ENCODE measurements at regions not wholly inside any gene's neighbourhood (a gene's known extent, or its start where the extent isn't known, plus 50 kb on each side); places are given as distances from the start of the nearest gene placed in this dataset.

- no peak for DNase-seq
These were observed 336.1 kb downstream of the MFSD1 start for GRCh38 chr3:159137949-159138348.

- DNase-seq = no peak
These were observed 337.5 kb downstream of the MFSD1 start for GRCh38 chr3:159139326-159139725.

GRCh38 chr3:159144472-159144871 is 342.6 kb downstream of the MFSD1 start:
- no peak for DNase-seq

- no peak for DNase-seq
These were observed 343.0 kb downstream of the MFSD1 start for GRCh38 chr3:159144891-159145290.

- no peak for DNase-seq
These were observed 344.5 kb downstream of the MFSD1 start for GRCh38 chr3:159146392-159146791.

GRCh38 chr3:159146856-159147435 is 345.1 kb downstream of the MFSD1 start:
- DNase-seq = no peak

GRCh38 chr3:159147813-159148212 is 346.0 kb downstream of the MFSD1 start:
- DNase-seq = no peak

- no peak for DNase-seq
These were observed 346.6 kb downstream of the MFSD1 start for GRCh38 chr3:159148466-159148865.

GRCh38 chr3:159149131-159149530 is 347.3 kb downstream of the MFSD1 start:
- DNase-seq = no peak

GRCh38 chr3:159149633-159150032 is 347.8 kb downstream of the MFSD1 start:
- no peak for DNase-seq

GRCh38 chr3:159150180-159150579 is 348.3 kb downstream of the MFSD1 start:
- no peak for DNase-seq

GRCh38 chr3:159151130-159151529 is 349.3 kb downstream of the MFSD1 start:
- DNase-seq = no peak

- no peak for DNase-seq
These were observed 355.4 kb downstream of the MFSD1 start for GRCh38 chr3:159157275-159157674.

- DNase-seq = no peak
These were observed 356.4 kb downstream of the MFSD1 start for GRCh38 chr3:159158213-159158612.

- DNase-seq = no peak
These were observed 356.9 kb downstream of the MFSD1 start for GRCh38 chr3:159158801-159159200.

- no peak for DNase-seq
These were observed 357.7 kb downstream of the MFSD1 start for GRCh38 chr3:159159546-159159945.

GRCh38 chr3:159163656-159164055 is 361.8 kb downstream of the MFSD1 start:
- DNase-seq = no peak

GRCh38 chr3:159165961-159166360 is 364.1 kb downstream of the MFSD1 start:
- no peak for DNase-seq

GRCh38 chr3:159166899-159167586 is 365.2 kb downstream of the MFSD1 start:
- no peak for DNase-seq

GRCh38 chr3:159168788-159169187 is 366.9 kb downstream of the MFSD1 start:
- DNase-seq = no peak

- DNase-seq = no peak
These were observed 368.0 kb downstream of the MFSD1 start for GRCh38 chr3:159169828-159170227.

- DNase-seq = no peak
These were observed 368.7 kb downstream of the MFSD1 start for GRCh38 chr3:159170436-159171003.

- no peak for DNase-seq
These were observed 369.5 kb downstream of the MFSD1 start for GRCh38 chr3:159171333-159171732.

- DNase-seq = no peak
These were observed 370.6 kb downstream of the MFSD1 start for GRCh38 chr3:159172473-159172872.

Measured in activated T-cell treated with anti-CD3 and anti-CD28 coated beads, Interleukin-2, amount 50 U/mL, for 48 hours (primary cell).